Keratinocyte (primary cell): ENCODE measurements at regions not wholly inside any gene's neighbourhood (a gene's known extent, or its start where the extent isn't known, plus 50 kb on each side); places are given as distances from the start of the nearest gene placed in this dataset.

Experiments used
- DNase-seq: peaks from one replicate; pipeline ENCODE4 v3.0.0-alpha.2; 2011; ENCODE audit warnings: low read depth, missing footprints, low spot score
- FAIRE-seq: peaks from 2 replicates; lab custom pipeline; 2011; peaks lifted over from hg19 to GRCh38; lab: Jason Lieb, UNC
- H2AFZ ChIP-seq: 2 replicates; pipeline ENCODE4 v1.6.0; 2012; ENCODE audit warnings: low read length, control low read depth, inconsistent platforms; ENCODE audit not compliant: control insufficient read depth
- H3K27ac ChIP-seq: 2 replicates; pipeline ENCODE4 v1.5.1; 2011; ENCODE audit warnings: low read length; ENCODE audit not compliant: control insufficient read depth, insufficient read depth
- H3K27me3 ChIP-seq: 3 replicates; pipeline ENCODE4 v1.6.0; 2011; ENCODE audit warnings: low read length; ENCODE audit not compliant: control insufficient read depth, insufficient read depth; ENCODE audit errors: extremely low read depth
- H3K36me3 ChIP-seq, 2 experiments: 2 replicates in 1 of 2; 3 replicates in 1 of 2; pipeline ENCODE4 v1.5.1; 2011; ENCODE audit warnings: low read length in 2 of 2, mild to moderate bottlenecking in 1 of 2; ENCODE audit not compliant: control insufficient read depth in 2 of 2, insufficient read depth in 2 of 2; ENCODE audit errors: extremely low read depth in 1 of 2
- H3K4me1 ChIP-seq: 3 replicates; pipeline ENCODE4 v1.5.1; 2011; ENCODE audit warnings: low read length; ENCODE audit not compliant: control insufficient read depth, insufficient read depth; ENCODE audit errors: extremely low read depth
- H3K4me2 ChIP-seq: 3 replicates; pipeline ENCODE4 v1.6.0; 2011; ENCODE audit warnings: low read depth, low read length; ENCODE audit not compliant: control insufficient read depth, insufficient read depth; ENCODE audit errors: extremely low read depth
- H3K4me3 ChIP-seq, 3 experiments: fragments of 200-600 bp in 1 of 3; sonication (generic) in 1 of 3; 2 replicates in 2 of 3; 3 replicates in 1 of 3; pipeline ENCODE4 v1.5.1; 2011 to 2016; ENCODE audit warnings: low read length in 3 of 3, mild to moderate bottlenecking in 3 of 3, control low read depth in 2 of 3, inconsistent platforms in 1 of 3, low read depth in 1 of 3, mixed read lengths in 1 of 3, mixed run types in 1 of 3, moderate library complexity in 1 of 3; ENCODE audit not compliant: control insufficient read depth in 2 of 3, insufficient read depth in 2 of 3; ENCODE audit errors: extremely low read depth in 1 of 3
- H3K79me2 ChIP-seq: 2 replicates; pipeline ENCODE4 v1.6.0; 2012; ENCODE audit warnings: low read length; ENCODE audit not compliant: control insufficient read depth, insufficient read depth
- H3K9ac ChIP-seq: 3 replicates; pipeline ENCODE4 v1.6.0; 2011; ENCODE audit warnings: low read length; ENCODE audit not compliant: control insufficient read depth, insufficient read depth; ENCODE audit errors: extremely low read depth
- H3K9me1 ChIP-seq: 3 replicates; pipeline ENCODE4 v1.6.0; 2011; ENCODE audit warnings: low read length; ENCODE audit not compliant: control insufficient read depth, insufficient read depth; ENCODE audit errors: extremely low read depth
- H3K9me3 ChIP-seq: 2 replicates; pipeline ENCODE4 v1.5.1; 2012; ENCODE audit warnings: low read depth, low read length; ENCODE audit not compliant: control insufficient read depth
- H4K20me1 ChIP-seq: 3 replicates; pipeline ENCODE4 v1.6.0; 2011; ENCODE audit warnings: low read length; ENCODE audit not compliant: control insufficient read depth, insufficient read depth; ENCODE audit errors: extremely low read depth
- EZH2 ChIP-seq: IDR thresholded peaks from one replicate; pipeline ENCODE4 v1.6.1; 2012; ENCODE audit warnings: inconsistent platforms, mild to moderate bottlenecking, low read length, moderate library complexity
- dilution Hi-C: fragments of 300-500 bp; cut with MboI; formaldehyde crosslinking; loops from one replicate; pipeline ENCODE4 v1.7.0; 2020; ENCODE audit warnings: low sequenced_read_pairs; ENCODE audit not compliant: extremely low pct_ligation_motif_present
- TF ChIP-seq, protein P1 (sequence below), 3 experiments: IDR thresholded peaks in 1 of 3; conservative IDR thresholded peaks in 1 of 3; optimal IDR thresholded peaks in 1 of 3; 2 replicates in 2 of 3; 3 replicates in 1 of 3; pipeline versions ENCODE3 to v1.5.1; 2011; ENCODE audit warnings: low read length in 3 of 3, mild to moderate bottlenecking in 3 of 3, moderate library complexity in 2 of 3, control low read depth in 1 of 3, inconsistent platforms in 1 of 3; ENCODE audit not compliant: insufficient read depth in 2 of 3; ENCODE audit errors: extremely low read depth in 1 of 3

- Histone ChIP-seq H3K79me2 (no peaks in the 10 kb centered on the region), H3K36me3 (no peaks in the 10 kb centered on the region), H4K20me1 (no peaks in the 10 kb centered on the region), H3K4me3 (no peak overlapping the region), H3K9me1 (no peaks in the 10 kb centered on the region), H3K27me3 (no peaks in the 10 kb centered on the region), H3K27ac (no peak overlapping the region), H3K4me2 (no peak overlapping the region), H2AFZ (no peak overlapping the region), H3K9ac (no peak overlapping the region), H3K4me1 (no peaks in the 10 kb centered on the region), H3K9me3 (no peaks in the 10 kb centered on the region)
- DNase-seq (no peak), FAIRE-seq (no peak)
- TF ChIP-seq, protein P1, sequence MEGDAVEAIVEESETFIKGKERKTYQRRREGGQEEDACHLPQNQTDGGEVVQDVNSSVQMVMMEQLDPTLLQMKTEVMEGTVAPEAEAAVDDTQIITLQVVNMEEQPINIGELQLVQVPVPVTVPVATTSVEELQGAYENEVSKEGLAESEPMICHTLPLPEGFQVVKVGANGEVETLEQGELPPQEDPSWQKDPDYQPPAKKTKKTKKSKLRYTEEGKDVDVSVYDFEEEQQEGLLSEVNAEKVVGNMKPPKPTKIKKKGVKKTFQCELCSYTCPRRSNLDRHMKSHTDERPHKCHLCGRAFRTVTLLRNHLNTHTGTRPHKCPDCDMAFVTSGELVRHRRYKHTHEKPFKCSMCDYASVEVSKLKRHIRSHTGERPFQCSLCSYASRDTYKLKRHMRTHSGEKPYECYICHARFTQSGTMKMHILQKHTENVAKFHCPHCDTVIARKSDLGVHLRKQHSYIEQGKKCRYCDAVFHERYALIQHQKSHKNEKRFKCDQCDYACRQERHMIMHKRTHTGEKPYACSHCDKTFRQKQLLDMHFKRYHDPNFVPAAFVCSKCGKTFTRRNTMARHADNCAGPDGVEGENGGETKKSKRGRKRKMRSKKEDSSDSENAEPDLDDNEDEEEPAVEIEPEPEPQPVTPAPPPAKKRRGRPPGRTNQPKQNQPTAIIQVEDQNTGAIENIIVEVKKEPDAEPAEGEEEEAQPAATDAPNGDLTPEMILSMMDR (optimal IDR thresholded peaks at IDR 0.05 in 1 of 3, IDR thresholded peaks at IDR 0.05 in 1 of 3, conservative IDR thresholded peaks at IDR 0.05 in 1 of 3; ENCODE audit: extremely low read depth in 1 of 3, insufficient read depth in 2 of 3, low read length in 3 of 3) = no peak
- TF ChIP-seq EZH2 = no peak
- dilution Hi-C loops = no loop called here
These were observed 599.0 kb downstream of the TNS3 start for GRCh38 chr7:46982928-46983327.

GRCh38 chr7:46979439-46979838 is 602.5 kb downstream of the TNS3 start:
- DNase-seq (no peak), FAIRE-seq (no peak)
- TF ChIP-seq, protein P1 (optimal IDR thresholded peaks at IDR 0.05 in 1 of 3, IDR thresholded peaks at IDR 0.05 in 1 of 3, conservative IDR thresholded peaks at IDR 0.05 in 1 of 3; ENCODE audit: extremely low read depth in 1 of 3, insufficient read depth in 2 of 3, low read length in 3 of 3) = no peak
- TF ChIP-seq EZH2 = no peak
- Histone ChIP-seq H3K9me3 (no peaks in the 10 kb centered on the region), H3K9ac (no peak overlapping the region), H3K27ac (no peak overlapping the region), H2AFZ (no peak overlapping the region), H4K20me1 (no peaks in the 10 kb centered on the region), H3K4me1 (no peaks in the 10 kb centered on the region), H3K36me3 (no peaks in the 10 kb centered on the region), H3K9me1 (no peaks in the 10 kb centered on the region), H3K4me2 (no peak overlapping the region), H3K27me3 (no peaks in the 10 kb centered on the region), H3K79me2 (no peaks in the 10 kb centered on the region), H3K4me3 (no peak overlapping the region)
- dilution Hi-C loops = no loop called here
